Ishikawa (cell line): ENCODE measurements at regions not wholly inside any gene's neighbourhood (a gene's known extent, or its start where the extent isn't known, plus 50 kb on each side); places are given as distances from the start of the nearest gene placed in this dataset.

Experiments
- CEBPB ChIP-seq: IDR thresholded peaks from 2 replicates; pipeline ENCODE4 v1.6.1; 2012
- CREB1 ChIP-seq: IDR thresholded peaks from 2 replicates; pipeline ENCODE4 v1.6.1; 2012; ENCODE audit warnings: low read depth
- EGR1 ChIP-seq: IDR thresholded peaks from 2 replicates; pipeline ENCODE4 v1.6.1; 2012
- EP300 ChIP-seq: IDR thresholded peaks from 2 replicates; pipeline ENCODE4 v1.6.1; 2012; ENCODE audit warnings: borderline replicate concordance
- FOXM1 ChIP-seq: IDR thresholded peaks from 2 replicates; pipeline ENCODE4 v1.6.1; 2012; ENCODE audit warnings: low read depth, borderline replicate concordance
- MAX ChIP-seq: IDR thresholded peaks from 2 replicates; pipeline ENCODE4 v1.6.1; 2012
- NFIC ChIP-seq: IDR thresholded peaks from 2 replicates; pipeline ENCODE4 v1.6.1; 2012
- RAD21 ChIP-seq: IDR thresholded peaks from 2 replicates; pipeline ENCODE4 v1.6.1; 2012; ENCODE audit warnings: low read depth
- TAF1 ChIP-seq: IDR thresholded peaks from 2 replicates; pipeline ENCODE4 v1.6.1; 2012; ENCODE audit warnings: low read depth, mild to moderate bottlenecking
- TCF12 ChIP-seq: IDR thresholded peaks from 2 replicates; pipeline ENCODE4 v1.6.1; 2012; ENCODE audit warnings: low read depth
- TEAD4 ChIP-seq: IDR thresholded peaks from 2 replicates; pipeline ENCODE4 v1.6.1; 2012
- USF1 ChIP-seq: IDR thresholded peaks from 2 replicates; pipeline ENCODE4 v1.6.1; 2012
- YY1 ChIP-seq: IDR thresholded peaks from 2 replicates; pipeline ENCODE4 v1.6.1; 2012; ENCODE audit warnings: low read depth
- ZBTB7A ChIP-seq: IDR thresholded peaks from 2 replicates; pipeline ENCODE4 v1.6.1; 2012; ENCODE audit warnings: low read depth
- TF ChIP-seq, protein P1 (sequence below): IDR thresholded peaks from 2 replicates; pipeline ENCODE4 v1.6.1; 2012; ENCODE audit warnings: low read depth, mild to moderate bottlenecking

DNA sequence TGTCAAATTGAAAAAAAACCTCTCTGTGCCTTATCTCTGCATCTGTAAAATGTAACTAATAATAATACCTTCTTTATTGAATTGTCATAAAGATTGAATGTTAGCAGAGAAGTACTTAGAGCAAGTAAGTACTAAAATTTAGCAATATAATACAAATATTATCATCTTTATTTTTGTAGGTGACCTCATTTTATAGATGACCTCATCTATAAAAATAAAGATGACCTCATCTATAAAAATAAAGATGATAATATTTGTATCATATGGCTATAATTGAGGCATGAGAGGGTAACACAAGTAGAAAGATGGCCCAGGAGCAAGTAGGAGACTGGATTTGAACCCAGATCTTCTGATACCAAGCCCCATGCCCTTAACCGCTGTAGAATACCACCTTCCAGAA is 193.2 kb upstream of the FOXD3 start:
- TF ChIP-seq FOXM1 (no peak), EGR1 (no peak), YY1 (no peak), ZBTB7A (no peak), NFIC (no peak), EP300 (no peak), CEBPB (no peak), TEAD4 (no peak)

DNA sequence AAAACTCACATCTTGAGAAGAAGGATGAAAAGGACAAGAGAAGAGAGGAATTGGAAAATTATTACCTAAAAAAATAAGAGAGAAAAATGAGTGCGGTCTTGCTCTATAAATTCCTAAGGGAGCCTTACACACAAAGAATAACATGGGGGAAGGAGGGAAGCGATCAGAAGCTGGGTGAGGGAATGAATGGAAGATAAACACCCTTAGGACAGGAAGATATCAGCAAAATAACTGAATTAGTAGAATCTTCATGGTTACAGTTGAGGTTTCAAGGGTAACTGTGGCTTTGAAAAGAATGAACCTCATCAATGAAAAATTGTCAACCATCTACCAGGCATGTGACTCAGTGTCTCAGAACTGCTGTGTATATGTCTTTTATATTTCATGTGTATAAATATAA is 192.5 kb upstream of the FOXD3 start:
- TF ChIP-seq NFIC (no peak), EGR1 (no peak), CEBPB (no peak), CREB1 (no peak), RAD21 (no peak), FOXM1 (no peak), USF1 (no peak)
- TF ChIP-seq, protein P1, sequence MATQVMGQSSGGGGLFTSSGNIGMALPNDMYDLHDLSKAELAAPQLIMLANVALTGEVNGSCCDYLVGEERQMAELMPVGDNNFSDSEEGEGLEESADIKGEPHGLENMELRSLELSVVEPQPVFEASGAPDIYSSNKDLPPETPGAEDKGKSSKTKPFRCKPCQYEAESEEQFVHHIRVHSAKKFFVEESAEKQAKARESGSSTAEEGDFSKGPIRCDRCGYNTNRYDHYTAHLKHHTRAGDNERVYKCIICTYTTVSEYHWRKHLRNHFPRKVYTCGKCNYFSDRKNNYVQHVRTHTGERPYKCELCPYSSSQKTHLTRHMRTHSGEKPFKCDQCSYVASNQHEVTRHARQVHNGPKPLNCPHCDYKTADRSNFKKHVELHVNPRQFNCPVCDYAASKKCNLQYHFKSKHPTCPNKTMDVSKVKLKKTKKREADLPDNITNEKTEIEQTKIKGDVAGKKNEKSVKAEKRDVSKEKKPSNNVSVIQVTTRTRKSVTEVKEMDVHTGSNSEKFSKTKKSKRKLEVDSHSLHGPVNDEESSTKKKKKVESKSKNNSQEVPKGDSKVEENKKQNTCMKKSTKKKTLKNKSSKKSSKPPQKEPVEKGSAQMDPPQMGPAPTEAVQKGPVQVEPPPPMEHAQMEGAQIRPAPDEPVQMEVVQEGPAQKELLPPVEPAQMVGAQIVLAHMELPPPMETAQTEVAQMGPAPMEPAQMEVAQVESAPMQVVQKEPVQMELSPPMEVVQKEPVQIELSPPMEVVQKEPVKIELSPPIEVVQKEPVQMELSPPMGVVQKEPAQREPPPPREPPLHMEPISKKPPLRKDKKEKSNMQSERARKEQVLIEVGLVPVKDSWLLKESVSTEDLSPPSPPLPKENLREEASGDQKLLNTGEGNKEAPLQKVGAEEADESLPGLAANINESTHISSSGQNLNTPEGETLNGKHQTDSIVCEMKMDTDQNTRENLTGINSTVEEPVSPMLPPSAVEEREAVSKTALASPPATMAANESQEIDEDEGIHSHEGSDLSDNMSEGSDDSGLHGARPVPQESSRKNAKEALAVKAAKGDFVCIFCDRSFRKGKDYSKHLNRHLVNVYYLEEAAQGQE, result no peak

GRCh38 chr1:63134501-63135173 is 187.7 kb upstream of the FOXD3 start:
- TF ChIP-seq RAD21 (no peak), TAF1 (no peak), CEBPB (no peak), CREB1 (no peak), FOXM1 (no peak), EP300 (no peak), USF1 (no peak), TEAD4 (no peak), NFIC (no peak), EGR1 (no peak), ZBTB7A (no peak), TCF12 (no peak), YY1 (no peak), MAX (no peak)
- TF ChIP-seq, protein P1, result no peak

GRCh38 chr1:63135174-63135512 is 187.2 kb upstream of the FOXD3 start:
- no peak for TF ChIP-seq RAD21
- TF ChIP-seq YY1, result no peak
- TF ChIP-seq EP300, result no peak
- TF ChIP-seq TCF12, result no peak
- no peak for TF ChIP-seq FOXM1
- no peak for TF ChIP-seq MAX
- TF ChIP-seq ZBTB7A, result no peak
- no peak for TF ChIP-seq USF1
- no peak for TF ChIP-seq TAF1
- TF ChIP-seq, protein P1, result no peak
- TF ChIP-seq TEAD4, result no peak
- TF ChIP-seq CREB1, result no peak

DNA sequence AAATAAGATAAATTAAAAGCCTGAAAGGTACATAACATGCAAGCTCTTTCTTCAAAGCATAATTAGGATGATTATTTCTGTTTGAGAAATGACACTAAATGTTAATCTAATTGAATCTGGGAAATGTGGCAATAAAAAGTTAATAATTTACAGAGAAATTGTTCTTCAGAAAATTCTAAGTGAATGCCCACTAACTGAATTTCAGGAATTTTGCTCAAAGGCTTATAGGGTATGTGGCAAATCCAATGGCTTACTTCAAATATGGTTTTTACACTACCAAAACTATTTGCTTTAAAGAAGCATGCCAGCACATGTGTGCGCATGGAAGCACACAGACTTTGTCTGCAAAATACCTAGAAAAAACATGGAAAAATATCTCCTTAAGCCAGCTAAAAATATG is 186.6 kb upstream of the FOXD3 start:
- TF ChIP-seq NFIC (no peak), TEAD4 (no peak), FOXM1 (no peak), RAD21 (no peak), EGR1 (no peak), CEBPB (no peak), USF1 (no peak), YY1 (no peak), EP300 (no peak), CREB1 (no peak), ZBTB7A (no peak), MAX (no peak), TAF1 (no peak), TCF12 (no peak)
- TF ChIP-seq, protein P1, result no peak
